Upper lobe of left lung (tissue), 6 donors: ENCODE measurements at regions not wholly inside any gene's neighbourhood (a gene's known extent, or its start where the extent isn't known, plus 50 kb on each side); places are given as distances from the start of the nearest gene placed in this dataset.
A peak's percentile ranks its signal among the peaks of the same experiment; 100 is the strongest.

Source experiments
- ATAC-seq, 2 donors: fragments of 200-7000 bp; cut with Tn5 transposase; one replicate each; pipeline ENCODE4 v1.9.1; 2022; ENCODE audit warnings: mild to moderate bottlenecking in 2 of 2, moderate library complexity in 2 of 2; ENCODE audit not compliant: low FRiP score in 2 of 2
- DNase-seq, 2 donors: peaks; one replicate each; pipeline ENCODE4 v3.0.0-alpha.2; 2019 to 2020
- H3K27ac ChIP-seq, 4 donors: fragments of 200-600 bp; sonication (generic); one replicate each; pipeline ENCODE4 v1.5.1; 2016 to 2019
- H3K27me3 ChIP-seq, 4 donors: fragments of 200-600 bp; sonication (generic); one replicate each; pipeline ENCODE4 v1.5.1; 2017 to 2019
- H3K36me3 ChIP-seq, 4 donors: fragments of 200-600 bp; sonication (generic); one replicate each; pipeline ENCODE4 v1.5.1; 2016 to 2019
- H3K4me1 ChIP-seq, 4 donors: fragments of 200-600 bp; sonication (generic); one replicate each; pipeline ENCODE4 v1.5.1; 2018 to 2019
- H3K4me3 ChIP-seq, 4 donors: fragments of 200-600 bp; sonication (generic); one replicate each; pipeline ENCODE4 v1.5.1; 2017 to 2019; ENCODE audit warnings: mild to moderate bottlenecking in 2 of 4, moderate library complexity in 1 of 4
- H3K9me3 ChIP-seq, 4 donors: fragments of 200-600 bp; sonication (generic); one replicate each; pipeline ENCODE4 v1.5.1; 2018 to 2019
- CTCF ChIP-seq, 6 experiments: fragments of 450-650 bp in 4 of 6; fragments of 200-600 bp in 2 of 6; sonication (generic) in 2 of 6; IDR thresholded peaks; one replicate each; pipeline ENCODE4 v1.5.1; 2016 to 2019; ENCODE audit warnings: antibody characterized with exemption in 6 of 6
- EP300 ChIP-seq, 4 donors: sonication (generic); formaldehyde crosslinking; IDR thresholded peaks; one replicate each; pipeline ENCODE4 v1.5.1; 2017; ENCODE audit warnings: antibody characterized with exemption in 4 of 4, control low read depth in 2 of 4
- POLR2A ChIP-seq, 4 donors: fragments of 450-650 bp; IDR thresholded peaks; one replicate each; pipeline ENCODE4 v1.5.1; 2016 to 2017; ENCODE audit warnings: antibody characterized with exemption in 4 of 4, mild to moderate bottlenecking in 2 of 4
- POLR2AphosphoS5 ChIP-seq, 2 donors: sonication (generic); formaldehyde crosslinking; IDR thresholded peaks; one replicate each; pipeline ENCODE4 v1.5.1; 2017; ENCODE audit warnings: antibody characterized with exemption in 2 of 2
- WGBS, 2 donors: methylation state at CpG; one replicate each; pipeline ENCODE4 v1.1.5; 2017 to 2018; 5-methylcytosine and 5-hydroxymethylcytosine counted together
- donor health status: DM: no; HTN: no; CAD: no; lungs with moderate emphysema.
- donor health status: DM: no; HTN: yes; CAD: no; lungs with severe emphysema.

GRCh38 chr4:112840619-112841018 is 203.7 kb downstream of the LARP7 start:
- no peak for TF ChIP-seq EP300 (IDR thresholded peaks at IDR 0.05)
- no peak for TF ChIP-seq POLR2AphosphoS5 (IDR thresholded peaks at IDR 0.05)
- no peak for TF ChIP-seq CTCF (IDR thresholded peaks at IDR 0.05)
- TF ChIP-seq POLR2A (IDR thresholded peaks at IDR 0.05): no peak

GRCh38 chr4:112842513-112842912 is 205.6 kb downstream of the LARP7 start:
- Histone ChIP-seq H3K27ac (no peak overlapping the region), H3K36me3 (no peaks in the 10 kb centered on the region), H3K4me1 (no peaks in the 10 kb centered on the region), H3K4me3 (no peak overlapping the region), H3K27me3 (no peaks in the 10 kb centered on the region), H3K9me3 (no peaks in the 10 kb centered on the region)
- no peak for TF ChIP-seq POLR2AphosphoS5 (IDR thresholded peaks at IDR 0.05)
- no peak for TF ChIP-seq POLR2A (IDR thresholded peaks at IDR 0.05)
- no peak for TF ChIP-seq EP300 (IDR thresholded peaks at IDR 0.05)
- no peak for TF ChIP-seq CTCF (IDR thresholded peaks at IDR 0.05)
- ATAC-seq (no peak), DNase-seq (peak in 1 of 2 donors; percentile 37)
- WGBS, 2 donors: 79 to 83% methylated on average over 10 of the region's 10 CpGs

More at GRCh38 chr4:112840619-112841018, 203.7 kb downstream of the LARP7 start:
- ATAC-seq (no peak), DNase-seq (no peak)
- Histone ChIP-seq H3K36me3 (no peaks in the 10 kb centered on the region), H3K9me3 (no peaks in the 10 kb centered on the region), H3K27ac (no peak overlapping the region), H3K4me3 (no peak overlapping the region), H3K4me1 (no peaks in the 10 kb centered on the region), H3K27me3 (no peaks in the 10 kb centered on the region)
- 87 to 92% methylated on average over 1 of the region's 1 CpG for WGBS, 2 donors

- TF ChIP-seq CTCF (IDR thresholded peaks at IDR 0.05): no peak
- no peak for TF ChIP-seq POLR2A (IDR thresholded peaks at IDR 0.05)
- TF ChIP-seq POLR2AphosphoS5 (IDR thresholded peaks at IDR 0.05): no peak
- no peak for TF ChIP-seq EP300 (IDR thresholded peaks at IDR 0.05)
- WGBS, 2 donors: 76 to 77% methylated on average over 3 of the region's 3 CpGs
- ATAC-seq (no peak), DNase-seq (no peak)
- Histone ChIP-seq H3K4me3 (no peak overlapping the region), H3K36me3 (no peaks in the 10 kb centered on the region), H3K9me3 (no peaks in the 10 kb centered on the region), H3K4me1 (no peaks in the 10 kb centered on the region), H3K27ac (no peak overlapping the region), H3K27me3 (no peaks in the 10 kb centered on the region)
These were observed 204.1 kb upstream of the ANK2 start for GRCh38 chr4:112845386-112845785.

- Histone ChIP-seq H3K27ac (no peak overlapping the region), H3K27me3 (no peaks in the 10 kb centered on the region), H3K9me3 (no peaks in the 10 kb centered on the region), H3K4me1 (no peaks in the 10 kb centered on the region), H3K36me3 (no peaks in the 10 kb centered on the region), H3K4me3 (no peak overlapping the region)
- TF ChIP-seq CTCF (IDR thresholded peaks at IDR 0.05) (no peak), POLR2AphosphoS5 (IDR thresholded peaks at IDR 0.05) (no peak), POLR2A (IDR thresholded peaks at IDR 0.05) (no peak), EP300 (IDR thresholded peaks at IDR 0.05) (no peak)
- no peak for ATAC-seq
- 89 to 90% methylated on average over 4 of the region's 4 CpGs for WGBS, 2 donors
- DNase-seq: no peak
These were observed 202.4 kb upstream of the ANK2 start for GRCh38 chr4:112847045-112847444.

- 70 to 84% methylated on average over 4 of the region's 4 CpGs for WGBS, 2 donors
- no peak for ATAC-seq
- TF ChIP-seq EP300 (IDR thresholded peaks at IDR 0.05): no peak
- no peak for TF ChIP-seq CTCF (IDR thresholded peaks at IDR 0.05)
- TF ChIP-seq POLR2AphosphoS5 (IDR thresholded peaks at IDR 0.05): no peak
- no peak for TF ChIP-seq POLR2A (IDR thresholded peaks at IDR 0.05)
These were observed 201.7 kb upstream of the ANK2 start for GRCh38 chr4:112847781-112848180.

More at GRCh38 chr4:112847781-112848180, 201.7 kb upstream of the ANK2 start:
- Histone ChIP-seq H3K27me3 (no peaks in the 10 kb centered on the region), H3K9me3 (no peaks in the 10 kb centered on the region), H3K36me3 (no peaks in the 10 kb centered on the region), H3K4me1 (no peaks in the 10 kb centered on the region), H3K27ac (no peak overlapping the region), H3K4me3 (no peak overlapping the region)
- DNase-seq: no peak
